Neural crest cell (in vitro differentiated cells): ENCODE measurements at regions not wholly inside any gene's neighbourhood (a gene's known extent, or its start where the extent isn't known, plus 50 kb on each side); places are given as distances from the start of the nearest gene placed in this dataset.

ENCODE experiments used
- DNase-seq: peaks from one replicate; pipeline ENCODE4 v3.0.0; 2021; ENCODE audit warnings: low read depth, mixed read lengths, low spot score
- H3K27ac Mint-ChIP-seq: one replicate; pipeline ENCODE4 v1.8.0; 2021; ENCODE audit warnings: mild to moderate bottlenecking, mixed read lengths; ENCODE audit not compliant: unreplicated experiment
- H3K27me3 Mint-ChIP-seq: 2 replicates; pipeline ENCODE4 v1.8.0; 2021; ENCODE audit warnings: low read depth, mild to moderate bottlenecking, mixed read lengths
- H3K36me3 Mint-ChIP-seq: 2 replicates; pipeline ENCODE4 v1.8.0; 2021; ENCODE audit warnings: low read depth, mild to moderate bottlenecking, mixed read lengths
- H3K4me1 Mint-ChIP-seq: 2 replicates; pipeline ENCODE4 v1.8.0; 2021; ENCODE audit warnings: mixed read lengths
- H3K4me3 Mint-ChIP-seq: one replicate; pipeline ENCODE4 v1.8.0; 2021; ENCODE audit warnings: mild to moderate bottlenecking, mixed read lengths
- H3K9me3 Mint-ChIP-seq: 2 replicates; pipeline ENCODE4 v1.8.0; 2021; ENCODE audit warnings: mixed read lengths
- CTCF ChIP-seq: fragments of 200-600 bp; sonication (generic); conservative IDR thresholded peaks from 2 replicates; pipeline ENCODE4 v1.5.0; 2021; ENCODE audit warnings: antibody characterized with exemption, mild to moderate bottlenecking

DNA sequence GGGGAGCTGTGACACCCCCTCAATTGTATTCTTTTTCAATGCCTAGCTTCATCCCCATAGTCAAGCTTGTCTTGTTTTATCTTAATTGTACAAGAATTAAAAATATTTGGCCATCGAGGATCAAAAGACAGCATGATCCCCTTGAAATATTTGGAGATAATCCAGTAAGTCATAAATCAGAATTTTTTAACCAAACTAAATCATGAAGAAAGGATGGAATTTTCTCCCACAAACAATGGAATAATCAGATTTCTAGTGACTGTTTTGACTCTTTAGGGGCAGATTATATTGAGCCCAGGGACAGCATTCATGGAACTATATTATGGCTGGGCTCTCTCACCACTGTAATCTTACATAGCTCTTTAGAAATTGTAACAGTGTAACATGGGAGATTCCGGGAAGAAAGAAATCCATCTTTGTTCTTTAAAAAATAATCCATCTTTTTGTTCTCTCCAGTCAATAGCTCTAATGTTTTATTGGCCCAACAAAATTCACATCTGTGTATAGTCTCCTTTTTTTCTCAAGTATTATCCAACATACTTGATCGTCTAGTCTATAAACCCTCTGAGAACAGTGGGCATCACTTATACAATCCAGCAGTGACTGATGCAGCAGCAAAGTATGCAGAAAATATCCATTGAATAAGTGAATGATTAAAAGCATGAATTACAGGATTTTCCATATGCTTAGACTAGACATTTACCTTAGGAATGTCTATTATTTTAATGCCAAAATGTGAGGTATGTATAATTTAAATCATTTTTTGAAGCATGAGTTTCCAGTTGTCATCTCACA is 277.0 kb upstream of the PLSCR5 start:
- Mint-ChIP-seq H3K27me3 (no peaks in the 10 kb centered on the region), H3K36me3 (no peaks in the 10 kb centered on the region), H3K4me3 (no peak overlapping the region), H3K9me3 (no peaks in the 10 kb centered on the region), H3K27ac (no peak overlapping the region), H3K4me1 (no peaks in the 10 kb centered on the region)
- DNase-seq = no peak
- no peak for TF ChIP-seq CTCF

GRCh38 chr3:146881356-146881755 is 276.2 kb upstream of the PLSCR5 start:
- TF ChIP-seq CTCF = no peak
- Mint-ChIP-seq H3K27ac (no peak overlapping the region), H3K4me3 (no peak overlapping the region)

DNA sequence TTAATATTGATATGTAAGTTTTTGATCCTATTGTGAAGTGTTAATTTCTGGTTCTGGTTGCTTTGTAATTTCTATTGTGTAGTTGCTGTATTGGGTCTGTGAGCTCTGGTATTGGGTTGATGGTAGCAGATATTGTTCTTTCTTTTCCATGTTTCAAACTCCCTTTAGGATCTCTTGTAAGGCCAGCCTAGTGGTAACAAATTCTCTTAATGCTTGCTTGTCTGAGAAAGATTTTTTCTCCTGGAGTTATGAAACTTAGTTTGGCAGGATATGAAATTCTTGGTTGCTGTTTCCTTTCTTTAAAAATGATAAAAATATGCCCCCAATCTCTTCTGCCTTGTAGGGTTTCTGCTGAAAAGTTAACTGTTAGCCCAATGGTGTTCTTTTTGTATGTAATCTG is 268.6 kb upstream of the PLSCR5 start:
- peaks cover 3% of the 10 kb centered on the region for H3K36me3 Mint-ChIP-seq
- DNase-seq = no peak
- no peak overlapping the region for H3K4me3 Mint-ChIP-seq
- H3K27ac Mint-ChIP-seq = no peak overlapping the region
- H3K9me3 Mint-ChIP-seq = peaks cover 21% of the 10 kb centered on the region
- no peaks in the 10 kb centered on the region for H3K27me3 Mint-ChIP-seq
- H3K4me1 Mint-ChIP-seq = no peaks in the 10 kb centered on the region
- TF ChIP-seq CTCF = no peak

More at GRCh38 chr3:146881356-146881755, 276.2 kb upstream of the PLSCR5 start:
- Mint-ChIP-seq H3K36me3 (no peaks in the 10 kb centered on the region), H3K4me1 (no peaks in the 10 kb centered on the region), H3K9me3 (peaks cover 2% of the 10 kb centered on the region), H3K27me3 (no peaks in the 10 kb centered on the region)
- DNase-seq = no peak

- TF ChIP-seq CTCF = no peak
- H3K9me3 Mint-ChIP-seq = peaks cover 3% of the 10 kb centered on the region
These were observed 260.1 kb upstream of the PLSCR5 start for GRCh38 chr3:146865175-146865755.

DNA sequence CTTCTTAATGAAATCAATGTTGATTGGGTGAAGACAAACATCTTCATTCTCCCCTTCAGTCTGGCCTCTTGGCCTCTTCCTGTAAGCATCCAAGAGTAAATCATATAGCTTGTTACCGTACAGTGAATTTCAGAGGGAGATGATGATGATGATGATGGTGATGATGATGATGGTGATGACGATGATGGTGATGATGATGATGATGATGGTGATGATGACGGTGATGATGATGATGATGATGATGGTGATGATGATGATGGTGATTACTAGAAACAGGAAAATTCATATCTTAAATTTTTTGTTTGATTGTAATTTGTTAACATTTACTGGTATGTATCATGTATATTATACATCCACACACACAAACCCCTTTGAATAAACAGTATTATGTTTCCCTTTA is 256.1 kb upstream of the PLSCR5 start:
- no peak overlapping the region for H3K27ac Mint-ChIP-seq
- no peaks in the 10 kb centered on the region for H3K4me1 Mint-ChIP-seq
- no peaks in the 10 kb centered on the region for H3K27me3 Mint-ChIP-seq
- H3K4me3 Mint-ChIP-seq = no peak overlapping the region
- H3K9me3 Mint-ChIP-seq = peaks cover 3% of the 10 kb centered on the region
- no peaks in the 10 kb centered on the region for H3K36me3 Mint-ChIP-seq
- TF ChIP-seq CTCF = no peak
- DNase-seq = no peak

More at GRCh38 chr3:146865175-146865755, 260.1 kb upstream of the PLSCR5 start:
- DNase-seq = no peak
- H3K4me3 Mint-ChIP-seq = no peak overlapping the region
- no peaks in the 10 kb centered on the region for H3K27me3 Mint-ChIP-seq
- H3K4me1 Mint-ChIP-seq = no peaks in the 10 kb centered on the region
- no peaks in the 10 kb centered on the region for H3K36me3 Mint-ChIP-seq
- H3K27ac Mint-ChIP-seq = no peak overlapping the region
